ENCODE measurements at regions not wholly inside any gene's neighbourhood (a gene's known extent, or its start where the extent isn't known, plus 50 kb on each side); places are given as distances from the start of the nearest gene placed in this dataset.

- FAIRE-seq, result no peak
- no peak for DNase-seq (ENCODE audit: low read depth, low spot score)
- ChIA-PET CTCF (no interaction called here), POLR2A (no interaction called here)
- H3K27me3 ChIP-seq (ENCODE audit: control insufficient read depth in 2 of 2, insufficient read depth in 2 of 2, low read length in 2 of 2), result no peaks in the 10 kb centered on the region
- H3K4me2 ChIP-seq (ENCODE audit: insufficient read depth, low read length), result no peak overlapping the region
- H3K36me3 ChIP-seq (ENCODE audit: control insufficient read depth in 2 of 2, extremely low read depth in 1 of 2, insufficient read depth in 2 of 2, low read length in 2 of 2), result no peaks in the 10 kb centered on the region
- H3K79me2 ChIP-seq (ENCODE audit: control insufficient read depth, insufficient read depth, low read length), result no peaks in the 10 kb centered on the region
- H3K9me1 ChIP-seq (replicated peaks; ENCODE audit: control insufficient read depth, extremely low read depth, insufficient read depth, low read length), result no peaks in the 10 kb centered on the region
- dilution Hi-C loops (cut with MboI; ENCODE audit: extremely low pct_ligation_motif_present, low sequenced_read_pairs), result no loop called here
- no peaks in the 10 kb centered on the region for H3K4me1 ChIP-seq (ENCODE audit: control insufficient read depth, extremely low read depth, insufficient read depth, low read length)
- H2AFZ ChIP-seq (ENCODE audit: low read depth, low read length), result no peak overlapping the region
- intact Hi-C loops (cut with micrococcal nuclease), result no loop called here
- no TSS peak for BruUV-seq (replicated peaks)
- no peak overlapping the region for H3K4me3 ChIP-seq (replicated peaks in 1 of 3; ENCODE audit: insufficient read depth in 1 of 3, low read depth in 1 of 3, low read length in 3 of 3)
- no peaks in the 10 kb centered on the region for H4K20me1 ChIP-seq (replicated peaks; ENCODE audit: control insufficient read depth, extremely low read depth, insufficient read depth, low read length)
- no peak overlapping the region for H3K27ac ChIP-seq (ENCODE audit: insufficient read depth, low read depth, low read length)
- H3K9ac ChIP-seq (replicated peaks; ENCODE audit: extremely low read depth, insufficient read depth, low read length), result no peak overlapping the region
- peaks cover 5% of the 10 kb centered on the region for H3K9me3 ChIP-seq (replicated peaks; ENCODE audit: control insufficient read depth, insufficient read depth, low read length)
- TF ChIP-seq CTCF (IDR thresholded peaks at IDR 0.05; ENCODE audit: extremely low read depth in 1 of 2, insufficient read depth in 1 of 2, low read depth in 1 of 2, low read length in 2 of 2) (no peak), GATA2 (IDR thresholded peaks at IDR 0.05; ENCODE audit: insufficient read depth, insufficient read length, low read depth, low read length) (no peak), MYC (IDR thresholded peaks at IDR 0.05; ENCODE audit: low read depth, low read length) (no peak), MAX (IDR thresholded peaks at IDR 0.05; ENCODE audit: insufficient read depth, insufficient read length) (no peak), FOS (IDR thresholded peaks at IDR 0.05; ENCODE audit: borderline replicate concordance, insufficient read depth, low read length) (no peak), POLR2A (IDR thresholded peaks at IDR 0.05; ENCODE audit: low read depth, low read length) (no peak), EZH2 (IDR thresholded peaks at IDR 0.05; ENCODE audit: borderline replicate concordance, low read depth, low read length, severe bottlenecking) (no peak), POLR2AphosphoS5 (IDR thresholded peaks at IDR 0.05; ENCODE audit: insufficient read depth, low read depth, low read length) (no peak), JUN (IDR thresholded peaks at IDR 0.05; ENCODE audit: borderline replicate concordance, insufficient read depth, insufficient read length, low read depth) (no peak)
Measured at GRCh38 chr2:421406-421805, 133.5 kb upstream of the ALKAL2 start.

All from endothelial cell of umbilical vein (primary cell).